Transverse colon (tissue), 3 donors: ENCODE measurements at regions not wholly inside any gene's neighbourhood (a gene's known extent, or its start where the extent isn't known, plus 50 kb on each side); places are given as distances from the start of the nearest gene placed in this dataset.

Source experiments
- CTCF ChIP-seq, 5 experiments: fragments of 200-600 bp in 3 of 5; fragments of 450-650 bp in 2 of 5; sonication (generic) in 3 of 5; IDR thresholded peaks; 1 replicate in 2 of 5; 2 replicates in 3 of 5; pipeline ENCODE4 v1.5.1; 2016 to 2017; ENCODE audit warnings: antibody characterized with exemption in 5 of 5, inconsistent platforms in 3 of 5, mild to moderate bottlenecking in 2 of 5, moderate library complexity in 1 of 5
- EP300 ChIP-seq: sonication (generic); formaldehyde crosslinking; IDR thresholded peaks from one replicate; pipeline ENCODE4 v1.6.1; 2017; ENCODE audit warnings: antibody characterized with exemption, low read depth
- POLR2A ChIP-seq: fragments of 450-650 bp; IDR thresholded peaks from one replicate; pipeline ENCODE4 v1.6.1; 2016; ENCODE audit warnings: antibody characterized with exemption, mild to moderate bottlenecking, moderate library complexity

DNA sequence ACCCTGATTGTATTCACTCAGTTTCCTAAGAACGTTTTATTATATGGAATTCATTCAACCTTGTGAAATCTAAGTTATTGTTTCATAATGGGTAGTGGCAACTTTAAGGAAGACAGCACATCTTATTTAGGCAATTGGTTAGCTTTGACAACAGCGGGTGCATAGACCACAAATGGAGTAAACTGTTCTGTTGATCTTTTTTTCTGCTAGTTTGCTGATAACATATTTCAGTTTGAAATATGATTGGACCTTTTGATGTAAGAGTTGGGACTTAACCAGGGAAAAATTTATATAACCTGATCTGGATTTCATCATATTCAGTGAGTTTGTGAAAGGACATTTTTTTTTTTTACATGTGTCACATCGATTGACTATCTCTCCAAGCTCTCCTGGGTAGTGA, 151.7 kb downstream of the HLX start:
- TF ChIP-seq POLR2A (no peak), CTCF (IDR thresholded peaks at IDR 0.05) (no peak), EP300 (no peak)
